Spinal cord (tissue), 9 donors: ENCODE measurements at regions not wholly inside any gene's neighbourhood (a gene's known extent, or its start where the extent isn't known, plus 50 kb on each side); places are given as distances from the start of the nearest gene placed in this dataset.
"Not testable (repeated sequence)": the region's sequence is repeated elsewhere in the genome, so short reads cannot be mapped to it uniquely, and the experiment has no call there.

Source experiments
- DNase-seq, 6 donors: peaks; one replicate each; pipeline versions ENCODE4 v3.0.0 to v3.0.0-alpha.2; 2013 to 2015; ENCODE audit warnings: low spot score in 6 of 6, low read depth in 4 of 6
- H3K27ac ChIP-seq: one replicate; pipeline ENCODE4 v1.5.1; 2013; ENCODE audit warnings: low read depth, low read length, control low read depth
- H3K27me3 ChIP-seq: one replicate; pipeline ENCODE4 v1.6.1; 2013; ENCODE audit warnings: low read length; ENCODE audit not compliant: control insufficient read depth, insufficient read depth
- H3K36me3 ChIP-seq: one replicate; pipeline ENCODE4 v1.6.1; 2013; ENCODE audit warnings: low read length; ENCODE audit not compliant: control insufficient read depth, insufficient read depth
- H3K4me1 ChIP-seq: one replicate; pipeline ENCODE4 v1.6.1; 2013; ENCODE audit warnings: low read length; ENCODE audit not compliant: control insufficient read depth, insufficient read depth
- H3K4me3 ChIP-seq: one replicate; pipeline ENCODE4 v1.5.1; 2013; ENCODE audit warnings: low read depth, low read length, control low read depth
- H3K9me3 ChIP-seq: one replicate; pipeline ENCODE4 v1.6.1; 2013; ENCODE audit warnings: low read length; ENCODE audit not compliant: control insufficient read depth, insufficient read depth
- WGBS: methylation state at CpG from one replicate; pipeline ENCODE4 v1.1.5; 2013; ENCODE audit warnings: missing lambda C conversion rate; ENCODE audit not compliant: insufficient coverage; 5-methylcytosine and 5-hydroxymethylcytosine counted together
- donor health status: healthy.

- no CpG with 5 or more reads among the region's 2 CpGs for WGBS
- no peak for DNase-seq
These were observed 217.4 kb downstream of the GPAT3 start for GRCh38 chr4:83753260-83753659.

GRCh38 chr4:83751336-83751949 is 215.5 kb downstream of the GPAT3 start:
- no peak for DNase-seq
- Histone ChIP-seq H3K27me3 (no peaks in the 10 kb centered on the region), H3K9me3 (no peaks in the 10 kb centered on the region), H3K27ac (no peak overlapping the region), H3K36me3 (no peaks in the 10 kb centered on the region), H3K4me1 (no peaks in the 10 kb centered on the region), H3K4me3 (no peak overlapping the region)
- 88% methylated on average over 1 of the region's 1 CpG for WGBS

More at GRCh38 chr4:83753260-83753659, 217.4 kb downstream of the GPAT3 start:
- no peaks in the 10 kb centered on the region for H3K27me3 ChIP-seq
- H3K4me1 ChIP-seq: no peaks in the 10 kb centered on the region
- no peak overlapping the region for H3K4me3 ChIP-seq
- H3K9me3 ChIP-seq: no peaks in the 10 kb centered on the region
- H3K27ac ChIP-seq: no peak overlapping the region
- no peaks in the 10 kb centered on the region for H3K36me3 ChIP-seq

- Histone ChIP-seq H3K27me3 (no peaks in the 10 kb centered on the region), H3K4me1 (no peaks in the 10 kb centered on the region), H3K9me3 (no peaks in the 10 kb centered on the region), H3K36me3 (no peaks in the 10 kb centered on the region), H3K4me3 (no peak overlapping the region), H3K27ac (no peak overlapping the region)
- WGBS: no CpG with 5 or more reads among the region's 2 CpGs
- DNase-seq: no peak
These were observed 212.8 kb downstream of the GPAT3 start for GRCh38 chr4:83748711-83749110.

- H3K9me3 ChIP-seq: no peaks in the 10 kb centered on the region
- no peaks in the 10 kb centered on the region for H3K36me3 ChIP-seq
- WGBS: no CpG with 5 or more reads among the region's 2 CpGs
These were observed 203.0 kb downstream of the GPAT3 start for GRCh38 chr4:83738895-83739294.

GRCh38 chr4:83734576-83734975 is 198.7 kb downstream of the GPAT3 start:
- WGBS: no CpG with 5 or more reads among the region's 3 CpGs
- DNase-seq: no peak
- H3K4me1 ChIP-seq: no peaks in the 10 kb centered on the region

More at GRCh38 chr4:83738895-83739294, 203.0 kb downstream of the GPAT3 start:
- H3K27ac ChIP-seq: no peak overlapping the region
- no peak overlapping the region for H3K4me3 ChIP-seq
- no peak for DNase-seq
- no peaks in the 10 kb centered on the region for H3K4me1 ChIP-seq
- no peaks in the 10 kb centered on the region for H3K27me3 ChIP-seq

GRCh38 chr4:83732114-83732635 is 196.3 kb downstream of the GPAT3 start:
- Histone ChIP-seq H3K9me3 (no peaks in the 10 kb centered on the region), H3K36me3 (no peaks in the 10 kb centered on the region)
- WGBS: no CpG with 5 or more reads among the region's 3 CpGs

More at GRCh38 chr4:83734576-83734975, 198.7 kb downstream of the GPAT3 start:
- no peaks in the 10 kb centered on the region for H3K9me3 ChIP-seq
- H3K4me3 ChIP-seq: no peak overlapping the region
- no peak overlapping the region for H3K27ac ChIP-seq
- no peaks in the 10 kb centered on the region for H3K27me3 ChIP-seq
- H3K36me3 ChIP-seq: no peaks in the 10 kb centered on the region

DNA sequence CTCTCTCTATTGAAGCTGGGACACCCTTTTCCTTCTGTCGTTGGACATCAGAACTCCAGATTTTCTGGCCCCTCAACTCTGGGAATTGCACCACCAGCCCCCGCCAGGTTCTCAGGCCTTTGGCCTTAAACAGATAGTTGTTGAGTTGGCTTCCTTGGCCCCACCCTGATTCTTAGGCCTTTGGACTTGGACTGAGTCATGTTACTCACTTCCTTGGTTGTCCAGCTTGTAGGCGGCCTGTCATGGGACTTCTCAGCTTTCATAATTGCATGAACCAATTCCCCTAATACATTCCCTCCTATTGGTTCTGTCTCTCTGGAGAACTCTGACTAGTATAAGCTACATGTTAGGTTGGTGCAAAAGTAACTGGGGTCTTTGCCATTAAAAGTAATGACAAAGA is 195.7 kb downstream of the GPAT3 start:
- no peaks in the 10 kb centered on the region for H3K36me3 ChIP-seq
- no peak overlapping the region for H3K4me3 ChIP-seq
- no peak overlapping the region for H3K27ac ChIP-seq
- no peaks in the 10 kb centered on the region for H3K27me3 ChIP-seq
- no peaks in the 10 kb centered on the region for H3K4me1 ChIP-seq
- no peaks in the 10 kb centered on the region for H3K9me3 ChIP-seq
- 100% methylated on average over 1 of the region's 3 CpGs for WGBS
- DNase-seq: no peak

More at GRCh38 chr4:83732114-83732635, 196.3 kb downstream of the GPAT3 start:
- peak in 1 of 6 donors; percentile 14 for DNase-seq
- Histone ChIP-seq H3K27me3 (no peaks in the 10 kb centered on the region), H3K4me1 (no peaks in the 10 kb centered on the region), H3K27ac (no peak overlapping the region), H3K4me3 (no peak overlapping the region)

- H3K36me3 ChIP-seq, H3K27ac ChIP-seq, H3K4me3 ChIP-seq, H3K9me3 ChIP-seq, H3K27me3 ChIP-seq, H3K4me1 ChIP-seq, DNase-seq: not testable (repeated sequence)
- WGBS: no CpG with 5 or more reads among the region's 3 CpGs
These were observed 195.1 kb downstream of the GPAT3 start for GRCh38 chr4:83730958-83731357.

- H3K27me3 ChIP-seq: no peaks in the 10 kb centered on the region
- DNase-seq: no peak
- no peaks in the 10 kb centered on the region for H3K36me3 ChIP-seq
- no peak overlapping the region for H3K4me3 ChIP-seq
- H3K4me1 ChIP-seq: no peaks in the 10 kb centered on the region
- H3K9me3 ChIP-seq: no peaks in the 10 kb centered on the region
- no peak overlapping the region for H3K27ac ChIP-seq
These were observed 192.3 kb downstream of the GPAT3 start for GRCh38 chr4:83728191-83728590.

GRCh38 chr4:83725336-83726085 is 189.6 kb downstream of the GPAT3 start:
- no peaks in the 10 kb centered on the region for H3K9me3 ChIP-seq
- DNase-seq: no peak
- WGBS: 81% methylated on average over 4 of the region's 6 CpGs

More at GRCh38 chr4:83725336-83726085, 189.6 kb downstream of the GPAT3 start:
- Histone ChIP-seq H3K27me3 (no peaks in the 10 kb centered on the region), H3K36me3 (no peaks in the 10 kb centered on the region), H3K4me1 (no peaks in the 10 kb centered on the region), H3K27ac (no peak overlapping the region), H3K4me3 (no peak overlapping the region)
